ENCODE measurements at regions not wholly inside any gene's neighbourhood (a gene's known extent, or its start where the extent isn't known, plus 50 kb on each side); places are given as distances from the start of the nearest gene placed in this dataset.

DNA sequence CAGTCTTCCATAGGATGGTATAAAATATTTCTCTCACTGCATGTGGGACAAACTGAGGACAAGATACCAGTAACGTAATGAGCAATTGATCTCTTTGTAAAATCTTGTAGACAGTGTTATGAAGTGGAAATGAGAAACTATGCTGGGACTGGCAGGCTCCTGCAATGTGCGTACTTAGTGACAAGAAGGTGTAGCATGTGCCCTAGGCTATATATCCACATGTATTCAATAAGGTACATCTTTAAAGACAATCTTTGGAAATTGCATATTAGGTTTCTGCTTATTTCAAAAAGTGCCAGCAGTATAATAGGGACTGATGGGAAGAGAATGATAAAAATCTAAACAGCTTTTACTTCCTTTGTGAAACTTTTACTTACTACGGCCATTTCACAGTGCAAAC is 81.9 kb upstream of the GREM2 start:
- no peak overlapping the region for H3K27ac Mint-ChIP-seq

DNA sequence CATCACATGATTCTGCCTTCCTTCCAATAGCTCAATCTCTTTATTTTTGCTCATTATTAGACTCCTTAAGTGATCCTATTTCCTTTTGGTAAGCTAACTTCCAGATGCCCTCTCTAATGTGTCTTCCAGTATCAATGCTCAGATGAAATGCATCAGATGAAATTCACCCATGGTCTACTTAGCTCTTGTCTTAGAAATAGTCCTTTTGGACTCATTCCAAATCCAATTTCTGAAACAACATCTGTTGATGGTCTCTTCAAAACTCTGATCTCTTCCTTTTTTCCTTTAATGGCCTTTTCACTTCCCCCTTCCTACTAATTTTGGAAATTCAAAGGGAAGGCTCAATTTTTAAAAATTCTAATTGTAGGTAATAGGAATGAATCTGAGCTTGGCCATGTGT is 81.1 kb upstream of the GREM2 start:
- intact Hi-C loops (cut with micrococcal nuclease), result loop anchor here (2.0 to 10.0 kb wide), 2 partner anchors 80 to 498 kb away; partner anchors contain the start of gene GREM2
- no peaks in the 10 kb centered on the region for H3K9me3 Mint-ChIP-seq
- H3K27me3 Mint-ChIP-seq (ENCODE audit: insufficient read depth), result no peaks in the 10 kb centered on the region
- peaks cover under 1% of the 10 kb centered on the region for H3K4me1 Mint-ChIP-seq (ENCODE audit: low read depth)
- H3K27ac Mint-ChIP-seq, result no peak overlapping the region
- DNase-seq (ENCODE audit: low spot score), result no peak
- H3K36me3 Mint-ChIP-seq (ENCODE audit: low read depth), result no peaks in the 10 kb centered on the region
- H3K4me3 Mint-ChIP-seq, result no peak overlapping the region

More for the DNA sequence above, 81.9 kb upstream of the GREM2 start:
- H3K36me3 Mint-ChIP-seq (ENCODE audit: low read depth), result no peaks in the 10 kb centered on the region
- intact Hi-C loops (cut with micrococcal nuclease), result loop anchor here (2.0 to 10.0 kb wide), 2 partner anchors 81 to 499 kb away; partner anchors contain the start of gene GREM2
- H3K4me3 Mint-ChIP-seq, result no peak overlapping the region
- no peaks in the 10 kb centered on the region for H3K27me3 Mint-ChIP-seq (ENCODE audit: insufficient read depth)
- H3K9me3 Mint-ChIP-seq, result no peaks in the 10 kb centered on the region
- no peaks in the 10 kb centered on the region for H3K4me1 Mint-ChIP-seq (ENCODE audit: low read depth)
- no peak for DNase-seq (ENCODE audit: low spot score)

DNA sequence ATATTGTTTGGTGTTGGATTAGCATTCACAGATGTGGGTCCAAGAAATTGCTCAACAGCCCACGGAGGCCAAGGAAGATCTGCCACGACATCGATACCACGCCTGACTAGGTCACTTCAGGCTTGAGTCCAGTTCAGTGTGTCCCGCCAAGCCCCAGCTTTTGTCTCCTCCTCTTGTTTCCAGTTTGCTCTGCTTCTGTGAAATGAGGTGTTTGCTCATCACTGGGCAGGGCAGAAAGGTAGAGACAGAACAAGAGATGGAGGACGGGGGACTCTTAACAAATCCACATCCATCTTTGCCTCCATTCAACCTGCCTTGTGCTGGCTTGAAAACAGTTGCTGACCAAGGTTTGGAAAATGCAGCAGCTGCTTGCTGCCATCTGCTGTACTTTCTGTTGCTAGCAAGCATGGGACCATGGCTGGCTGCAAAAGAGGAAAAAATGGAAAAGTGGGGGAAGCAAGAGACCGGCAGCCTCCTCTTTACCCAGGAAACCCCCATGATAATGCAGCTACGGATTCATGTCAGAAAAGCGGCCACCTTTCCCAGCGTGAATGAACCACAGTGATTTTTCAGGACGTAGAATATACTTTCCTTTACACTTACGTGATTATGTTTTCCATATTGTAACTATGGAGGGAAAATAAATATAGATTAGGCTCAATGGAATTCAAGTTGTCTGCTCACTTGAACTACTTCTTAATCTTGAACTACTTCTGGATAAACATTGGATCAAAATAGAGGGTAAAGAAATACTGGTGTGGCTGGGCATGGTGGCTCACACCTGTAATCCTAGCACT is 80.2 kb upstream of the GREM2 start:
- peaks cover 10% of the 10 kb centered on the region for H3K4me1 Mint-ChIP-seq (ENCODE audit: low read depth)
- H3K36me3 Mint-ChIP-seq (ENCODE audit: low read depth), result no peaks in the 10 kb centered on the region
- no peaks in the 10 kb centered on the region for H3K9me3 Mint-ChIP-seq
- no peak for DNase-seq (ENCODE audit: low spot score)
- no peak overlapping the region for H3K27ac Mint-ChIP-seq
- intact Hi-C loops (cut with micrococcal nuclease), result loop anchor here (1.0 to 10.0 kb wide), 3 partner anchors 79 to 497 kb away; partner anchors contain the start of gene GREM2
- H3K27me3 Mint-ChIP-seq (ENCODE audit: insufficient read depth), result no peaks in the 10 kb centered on the region
- H3K4me3 Mint-ChIP-seq, result no peak overlapping the region

DNA sequence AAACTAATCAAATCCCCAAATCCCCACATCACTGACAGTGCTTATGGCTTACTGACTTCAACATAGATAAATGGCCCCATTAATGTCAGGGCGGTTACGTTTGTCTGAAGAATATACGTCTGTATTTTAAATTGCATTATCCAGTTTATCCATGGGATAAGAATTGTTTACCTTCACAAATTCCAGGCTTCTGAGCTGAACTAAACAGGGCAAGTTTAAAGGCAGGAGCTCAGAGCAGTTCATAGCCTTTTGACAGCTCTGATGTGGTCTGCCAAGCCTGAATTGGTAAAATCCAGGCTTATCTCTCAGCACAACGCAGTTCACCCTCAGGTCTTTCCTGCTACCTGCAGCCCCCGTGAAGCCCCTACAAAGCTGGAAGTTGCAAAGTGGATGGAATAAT is 79.5 kb upstream of the GREM2 start:
- no peak for DNase-seq (ENCODE audit: low spot score)
- H3K36me3 Mint-ChIP-seq (ENCODE audit: low read depth), result no peaks in the 10 kb centered on the region
- intact Hi-C loops (cut with micrococcal nuclease), result loop anchor here (10.0 kb wide), 1 partner anchor 497 kb away; no protein-coding TSS in a partner anchor
- no peak overlapping the region for H3K4me3 Mint-ChIP-seq
- peaks cover 12% of the 10 kb centered on the region for H3K4me1 Mint-ChIP-seq (ENCODE audit: low read depth)
- H3K27ac Mint-ChIP-seq, result no peak overlapping the region
- H3K9me3 Mint-ChIP-seq, result no peaks in the 10 kb centered on the region
- no peaks in the 10 kb centered on the region for H3K27me3 Mint-ChIP-seq (ENCODE audit: insufficient read depth)

- Mint-ChIP-seq H3K36me3 (ENCODE audit: low read depth) (no peaks in the 10 kb centered on the region), H3K27me3 (ENCODE audit: insufficient read depth) (no peaks in the 10 kb centered on the region), H3K9me3 (no peaks in the 10 kb centered on the region), H3K27ac (no peak overlapping the region), H3K4me3 (no peak overlapping the region), H3K4me1 (ENCODE audit: low read depth) (peaks cover 12% of the 10 kb centered on the region)
- intact Hi-C loops (cut with micrococcal nuclease), result no loop called here
- DNase-seq (ENCODE audit: low spot score), result no peak
Measured at GRCh38 chr1:240687820-240688219, 75.9 kb upstream of the GREM2 start.

GRCh38 chr1:240683576-240683975 is 71.6 kb upstream of the GREM2 start:
- intact Hi-C loops (cut with micrococcal nuclease), result no loop called here
- H3K4me1 Mint-ChIP-seq (ENCODE audit: low read depth), result peaks cover 12% of the 10 kb centered on the region
- no peaks in the 10 kb centered on the region for H3K27me3 Mint-ChIP-seq (ENCODE audit: insufficient read depth)
- H3K27ac Mint-ChIP-seq, result no peak overlapping the region
- H3K9me3 Mint-ChIP-seq, result peaks cover 8% of the 10 kb centered on the region
- no peaks in the 10 kb centered on the region for H3K36me3 Mint-ChIP-seq (ENCODE audit: low read depth)
- DNase-seq (ENCODE audit: low spot score), result no peak
- H3K4me3 Mint-ChIP-seq, result no peak overlapping the region

- H3K27me3 Mint-ChIP-seq (ENCODE audit: insufficient read depth), result no peaks in the 10 kb centered on the region
- no peaks in the 10 kb centered on the region for H3K36me3 Mint-ChIP-seq (ENCODE audit: low read depth)
- intact Hi-C loops (cut with micrococcal nuclease), result no loop called here
- H3K4me3 Mint-ChIP-seq, result no peak overlapping the region
- no peak for DNase-seq (ENCODE audit: low spot score)
- no peak overlapping the region for H3K27ac Mint-ChIP-seq
- H3K4me1 Mint-ChIP-seq (ENCODE audit: low read depth), result peaks cover 10% of the 10 kb centered on the region
- peaks cover 8% of the 10 kb centered on the region for H3K9me3 Mint-ChIP-seq
Measured at GRCh38 chr1:240682859-240683242, 70.9 kb upstream of the GREM2 start.

- H3K4me1 Mint-ChIP-seq (ENCODE audit: low read depth), result peaks cover 4% of the 10 kb centered on the region
- DNase-seq (ENCODE audit: low spot score), result no peak
- H3K27ac Mint-ChIP-seq, result no peak overlapping the region
- H3K9me3 Mint-ChIP-seq, result peaks cover 8% of the 10 kb centered on the region
- intact Hi-C loops (cut with micrococcal nuclease), result no loop called here
- H3K36me3 Mint-ChIP-seq (ENCODE audit: low read depth), result no peaks in the 10 kb centered on the region
- no peaks in the 10 kb centered on the region for H3K27me3 Mint-ChIP-seq (ENCODE audit: insufficient read depth)
- H3K4me3 Mint-ChIP-seq, result no peak overlapping the region
Measured at GRCh38 chr1:240682166-240682858, 70.4 kb upstream of the GREM2 start.

GRCh38 chr1:240672132-240672811 is 60.3 kb upstream of the GREM2 start:
- Mint-ChIP-seq H3K27me3 (ENCODE audit: insufficient read depth) (no peaks in the 10 kb centered on the region), H3K4me1 (ENCODE audit: low read depth) (no peaks in the 10 kb centered on the region), H3K36me3 (ENCODE audit: low read depth) (no peaks in the 10 kb centered on the region), H3K27ac (no peak overlapping the region), H3K9me3 (peaks cover 3% of the 10 kb centered on the region), H3K4me3 (no peak overlapping the region)
- DNase-seq (ENCODE audit: low spot score), result no peak
- intact Hi-C loops (cut with micrococcal nuclease), result no loop called here

- Mint-ChIP-seq H3K9me3 (peaks cover 12% of the 10 kb centered on the region), H3K4me1 (ENCODE audit: low read depth) (peaks cover 7% of the 10 kb centered on the region), H3K27ac (no peak overlapping the region), H3K36me3 (ENCODE audit: low read depth) (no peaks in the 10 kb centered on the region), H3K27me3 (ENCODE audit: insufficient read depth) (peaks cover 3% of the 10 kb centered on the region), H3K4me3 (no peak overlapping the region)
- intact Hi-C loops (cut with micrococcal nuclease), result no loop called here
- DNase-seq (ENCODE audit: low spot score), result no peak
Measured at GRCh38 chr1:240667351-240667750, 55.4 kb upstream of the GREM2 start.

DNA sequence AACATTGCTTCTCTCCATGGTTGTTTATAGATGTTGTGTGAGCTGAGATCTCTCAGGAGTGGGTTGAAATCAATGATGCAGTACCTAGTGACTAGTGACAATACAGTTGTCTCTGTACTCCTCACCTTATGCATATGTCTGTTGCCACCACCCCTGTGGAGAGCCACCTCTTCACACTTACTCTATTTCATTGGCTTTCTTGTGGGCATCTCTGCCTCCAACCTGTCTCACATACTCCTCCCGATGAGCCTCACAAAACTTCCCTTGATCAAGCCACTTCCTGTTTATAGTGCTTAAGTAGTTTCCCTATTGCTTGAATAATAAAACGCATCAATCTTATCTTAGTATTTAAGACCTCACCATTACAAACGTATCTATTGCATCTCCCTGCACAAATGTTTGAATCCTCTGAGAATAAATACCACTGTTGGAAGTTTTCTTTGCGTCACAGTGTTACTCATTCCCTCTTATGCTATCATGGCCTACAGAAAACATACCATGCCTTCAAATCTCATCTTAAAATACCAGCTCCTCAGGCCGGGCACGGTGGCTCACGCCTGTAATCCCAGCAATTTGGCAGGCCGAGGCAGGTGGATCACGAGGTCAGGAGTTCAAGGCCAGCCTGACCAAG is 54.7 kb upstream of the GREM2 start:
- Mint-ChIP-seq H3K27ac (peak overlapping the region; percentile 8), H3K9me3 (peaks cover 12% of the 10 kb centered on the region), H3K36me3 (ENCODE audit: low read depth) (no peaks in the 10 kb centered on the region), H3K4me3 (no peak overlapping the region), H3K4me1 (ENCODE audit: low read depth) (peaks cover 7% of the 10 kb centered on the region), H3K27me3 (ENCODE audit: insufficient read depth) (peaks cover 3% of the 10 kb centered on the region)
- intact Hi-C loops (cut with micrococcal nuclease), result no loop called here
- no peak for DNase-seq (ENCODE audit: low spot score)

DNA sequence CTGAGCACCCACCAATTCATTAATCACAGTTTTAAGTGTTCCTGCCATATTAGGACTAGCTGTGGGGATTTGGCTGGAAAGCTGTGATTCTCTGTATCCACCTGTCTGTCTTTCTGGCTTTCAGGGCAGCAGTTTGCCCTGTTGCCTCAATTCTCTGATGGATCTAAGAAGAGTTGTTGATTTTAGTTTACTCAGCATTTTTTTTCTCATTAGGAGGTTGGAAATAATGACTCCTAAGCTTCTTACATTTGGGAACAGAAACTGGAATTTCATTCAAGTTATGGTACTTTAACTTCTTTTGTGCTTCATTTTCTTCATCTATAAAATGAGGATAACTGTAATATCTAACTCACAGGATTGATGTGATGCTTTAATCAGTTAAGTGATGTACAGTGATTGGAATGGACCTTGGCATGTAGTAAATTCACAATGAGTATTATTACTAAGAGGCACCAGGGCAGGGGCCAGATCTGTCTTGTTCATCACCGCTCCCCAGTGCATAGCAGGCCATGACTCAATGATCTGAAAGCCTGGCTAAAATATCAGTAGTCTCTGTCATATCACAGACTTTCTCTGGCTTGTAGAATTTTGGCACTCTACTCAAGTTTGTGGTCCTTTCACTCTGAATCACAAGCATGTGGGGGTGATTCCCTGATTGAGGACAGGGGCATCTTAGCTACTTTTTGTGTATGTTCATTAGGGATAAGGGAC is 51.4 kb upstream of the GREM2 start:
- DNase-seq (ENCODE audit: low spot score), result no peak
- Mint-ChIP-seq H3K36me3 (ENCODE audit: low read depth) (no peaks in the 10 kb centered on the region), H3K4me3 (no peak overlapping the region), H3K27me3 (ENCODE audit: insufficient read depth) (peaks cover 3% of the 10 kb centered on the region), H3K4me1 (ENCODE audit: low read depth) (peaks cover 7% of the 10 kb centered on the region), H3K9me3 (peaks cover 12% of the 10 kb centered on the region), H3K27ac (no peak overlapping the region)
- intact Hi-C loops (cut with micrococcal nuclease), result no loop called here

All from activated T-helper 1 cell treated with anti-CD3 and anti-CD28 coated beads, Interleukin-12 subunit alpha, Interleukin-12 subunit beta, Interleukin-2, Interleukin-4 antibody, amounts not matched to agents 30 ng/mL and 10 ng/mL and 1 ng/mL, durations not matched to agents 14 hours and 24 hours and 36 hours (primary cell).